HCEC 1CT (cell line): ENCODE measurements at regions not wholly inside any gene's neighbourhood (a gene's known extent, or its start where the extent isn't known, plus 50 kb on each side); places are given as distances from the start of the nearest gene placed in this dataset.
"Not testable (repeated sequence)": the region's sequence is repeated elsewhere in the genome, so short reads cannot be mapped to it uniquely, and the experiment has no call there.

Experiments used
- DNase-seq: peaks from one replicate; pipeline ENCODE4 v3.0.0-alpha.2; 2017

DNA sequence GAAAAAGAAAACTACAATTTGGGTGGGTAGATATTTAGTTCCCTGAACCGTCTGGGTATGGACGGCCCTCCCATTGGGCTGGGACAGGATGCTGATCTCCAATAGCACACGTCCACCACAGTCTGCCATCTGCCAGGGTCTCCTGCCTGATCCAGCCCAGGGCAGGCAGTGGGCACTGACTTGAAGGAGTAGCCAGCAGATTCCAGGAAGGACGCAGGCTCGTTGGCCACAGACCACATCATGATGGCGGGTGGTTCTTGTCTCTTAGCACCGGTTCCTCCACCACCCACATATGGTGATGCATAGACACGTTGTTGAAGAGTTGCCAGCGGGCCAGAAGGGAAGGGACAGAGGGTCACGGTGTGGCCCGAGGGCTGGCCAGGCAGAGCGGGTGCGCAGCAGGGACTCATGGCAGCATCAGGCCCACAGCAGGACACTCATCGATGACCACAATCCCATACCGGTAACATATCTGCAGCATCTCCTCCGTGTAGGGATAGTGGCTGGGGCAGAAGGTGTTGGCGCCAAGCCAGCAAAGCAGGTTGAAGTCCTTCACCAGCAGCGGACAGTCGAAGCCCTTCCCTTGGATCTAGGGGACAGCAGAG, 155.8 kb upstream of the FAM174A start:
- not testable (repeated sequence) for DNase-seq

DNA sequence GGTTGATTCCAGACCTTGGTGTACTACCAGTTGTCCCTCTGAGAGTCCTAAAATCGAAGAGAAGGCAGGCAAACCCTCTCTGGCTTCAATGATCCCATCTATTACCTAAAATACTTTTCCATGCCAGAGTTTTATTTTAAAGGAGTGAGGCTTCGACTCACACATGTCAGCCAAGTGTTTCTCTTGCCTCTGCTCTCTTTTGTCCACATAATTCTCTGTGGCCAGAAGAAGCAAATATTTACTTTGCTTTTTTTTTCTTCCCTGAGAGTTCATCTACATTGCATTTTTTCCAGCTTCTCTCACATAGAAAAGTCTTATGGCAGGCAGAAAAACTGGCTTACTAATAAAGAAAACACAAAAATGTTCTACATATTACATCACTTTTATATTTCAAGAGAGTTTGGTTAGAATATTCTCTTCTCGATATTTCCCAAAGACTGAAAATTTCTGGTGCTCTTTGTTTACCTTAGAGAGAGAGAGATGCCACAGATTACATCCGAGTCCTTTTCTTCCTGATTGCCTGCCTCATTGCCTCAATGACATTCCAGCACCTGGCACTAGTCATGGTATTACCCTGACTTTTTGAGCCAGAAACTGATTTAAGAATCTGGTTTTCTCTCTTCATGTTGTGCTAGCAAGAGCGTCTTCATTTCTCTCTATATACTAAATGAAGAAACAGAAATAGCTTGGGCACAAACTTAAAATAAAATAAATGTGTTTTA, 170.3 kb upstream of the FAM174A start:
- DNase-seq, result not testable (repeated sequence)

DNA sequence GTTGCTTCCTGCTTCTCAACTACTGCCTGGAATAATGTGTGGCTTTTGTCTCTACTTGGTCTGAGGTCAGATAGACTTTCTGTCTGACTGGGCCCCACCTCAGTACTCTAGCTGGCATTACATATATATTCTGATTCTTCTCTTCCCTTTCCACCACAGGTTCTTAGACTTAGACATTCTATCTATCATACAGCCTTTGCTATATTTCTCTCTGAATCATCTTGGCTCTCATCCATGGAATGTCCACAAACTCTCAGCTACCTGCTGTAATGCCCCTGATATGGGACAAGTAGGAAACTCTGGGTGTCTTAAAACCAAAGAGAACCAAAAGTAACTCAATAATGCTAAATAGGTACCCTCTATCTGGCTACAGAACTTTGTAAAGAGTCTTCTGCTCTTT, 170.8 kb upstream of the FAM174A start:
- not testable (repeated sequence) for DNase-seq

- DNase-seq, result not testable (repeated sequence)
These were observed 175.2 kb upstream of the FAM174A start for GRCh38 chr5:100359998-100360397.

- DNase-seq, result not testable (repeated sequence)
These were observed 188.9 kb upstream of the FAM174A start for GRCh38 chr5:100346269-100346668.

GRCh38 chr5:100341485-100341884, 193.7 kb upstream of the FAM174A start:
- DNase-seq, result not testable (repeated sequence)

DNA sequence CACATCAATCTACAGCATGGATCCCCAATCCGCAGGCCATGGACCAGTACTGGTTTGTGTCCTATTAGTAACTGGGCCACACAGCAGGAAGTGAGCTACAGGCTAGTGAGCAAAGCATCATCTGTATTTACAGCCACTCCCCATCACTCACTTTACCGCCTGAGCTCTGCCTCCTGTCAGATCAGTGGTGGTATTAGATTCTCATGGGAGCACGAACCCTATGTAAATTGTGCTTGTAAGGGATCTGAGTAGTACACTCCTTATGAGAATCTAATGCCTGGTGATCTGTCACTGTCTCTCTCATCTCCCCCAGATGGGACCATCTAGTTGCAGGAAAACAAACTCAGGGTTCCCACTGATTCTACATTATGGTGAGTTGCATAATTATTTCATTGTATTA, 212.7 kb upstream of the FAM174A start:
- no peak for DNase-seq

DNA sequence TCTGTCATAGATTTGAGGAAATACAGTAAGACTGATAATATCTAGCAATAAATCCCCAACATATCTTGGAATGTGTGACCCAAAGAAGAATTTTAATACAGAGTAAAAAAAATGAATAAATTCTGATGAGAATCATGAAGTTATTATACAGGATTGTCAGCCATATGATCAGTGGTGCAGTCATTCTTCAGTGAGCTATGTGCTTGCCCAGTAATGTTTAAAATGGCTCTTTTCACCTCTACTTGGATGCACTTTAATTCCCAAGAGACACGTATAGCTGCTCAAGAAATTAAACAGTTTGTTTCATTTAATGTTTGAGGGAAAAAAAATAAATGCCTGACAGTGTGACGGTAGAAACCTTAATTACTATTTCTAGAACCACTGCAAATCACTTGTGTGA, 215.3 kb upstream of the FAM174A start:
- DNase-seq, result no peak

- no peak for DNase-seq
These were observed 221.5 kb upstream of the FAM174A start for GRCh38 chr5:100313657-100314056.

DNA sequence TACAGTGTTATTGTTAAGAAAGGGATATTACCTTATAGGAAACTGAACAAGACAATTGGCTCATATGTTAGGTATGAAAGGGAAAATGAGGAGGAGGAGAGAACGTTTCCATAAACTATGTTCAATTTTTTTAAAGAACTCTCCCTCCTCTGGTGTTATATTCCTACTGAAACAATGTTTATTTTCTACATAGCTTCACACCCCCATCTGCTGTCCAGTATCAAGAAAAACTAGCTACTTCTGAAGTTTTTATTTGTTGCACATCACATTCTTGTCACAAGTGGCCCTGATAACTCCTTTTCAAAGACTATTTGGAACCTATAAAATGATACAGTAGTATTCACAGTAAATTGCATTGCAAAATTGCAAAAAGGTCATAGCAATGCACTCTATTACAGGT, 223.4 kb upstream of the FAM174A start:
- DNase-seq, result no peak

DNA sequence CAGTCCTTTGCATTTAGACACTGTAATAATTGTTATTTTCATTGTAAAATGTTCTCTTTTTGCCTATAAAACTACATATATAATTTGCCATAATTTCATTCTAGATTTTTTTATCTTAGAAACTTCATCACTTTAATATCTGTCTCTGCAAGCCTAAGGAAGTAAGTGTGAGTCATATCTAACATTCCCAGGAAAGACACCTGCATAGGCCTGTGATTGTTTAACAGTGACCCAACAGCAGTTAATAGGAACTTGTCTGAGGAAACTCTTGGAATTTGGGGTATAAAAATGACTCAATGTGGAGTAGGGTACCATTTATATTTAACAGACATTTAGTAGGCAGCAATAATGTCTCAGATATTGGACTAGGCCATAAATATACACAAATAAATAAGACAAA, 229.2 kb upstream of the FAM174A start:
- no peak for DNase-seq

GRCh38 chr5:100303216-100303615, 232.0 kb upstream of the FAM174A start:
- no peak for DNase-seq

GRCh38 chr5:100299261-100299660, 235.9 kb upstream of the FAM174A start:
- DNase-seq, result no peak

DNA sequence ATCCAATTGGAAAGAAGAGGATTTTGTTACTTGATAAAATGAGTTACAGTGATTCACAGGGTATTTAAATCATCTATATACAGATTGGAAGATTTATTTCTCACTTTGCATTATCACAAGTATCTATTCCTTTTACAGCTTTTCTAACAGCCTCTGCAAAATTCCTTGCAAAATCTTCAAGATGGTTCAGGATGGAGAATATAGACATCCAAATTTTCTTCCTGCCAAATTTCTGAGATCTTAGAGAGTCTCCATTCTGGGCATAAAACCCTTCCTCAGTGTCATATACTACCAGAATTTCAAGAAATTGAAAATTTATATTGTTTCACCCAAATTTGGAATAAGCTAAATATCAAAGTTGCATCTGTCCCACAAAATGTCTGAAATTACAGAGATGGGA, 259.1 kb upstream of the FAM174A start:
- no peak for DNase-seq

- DNase-seq, result no peak
These were observed 259.5 kb upstream of the FAM174A start for GRCh38 chr5:100275631-100276030.

DNA sequence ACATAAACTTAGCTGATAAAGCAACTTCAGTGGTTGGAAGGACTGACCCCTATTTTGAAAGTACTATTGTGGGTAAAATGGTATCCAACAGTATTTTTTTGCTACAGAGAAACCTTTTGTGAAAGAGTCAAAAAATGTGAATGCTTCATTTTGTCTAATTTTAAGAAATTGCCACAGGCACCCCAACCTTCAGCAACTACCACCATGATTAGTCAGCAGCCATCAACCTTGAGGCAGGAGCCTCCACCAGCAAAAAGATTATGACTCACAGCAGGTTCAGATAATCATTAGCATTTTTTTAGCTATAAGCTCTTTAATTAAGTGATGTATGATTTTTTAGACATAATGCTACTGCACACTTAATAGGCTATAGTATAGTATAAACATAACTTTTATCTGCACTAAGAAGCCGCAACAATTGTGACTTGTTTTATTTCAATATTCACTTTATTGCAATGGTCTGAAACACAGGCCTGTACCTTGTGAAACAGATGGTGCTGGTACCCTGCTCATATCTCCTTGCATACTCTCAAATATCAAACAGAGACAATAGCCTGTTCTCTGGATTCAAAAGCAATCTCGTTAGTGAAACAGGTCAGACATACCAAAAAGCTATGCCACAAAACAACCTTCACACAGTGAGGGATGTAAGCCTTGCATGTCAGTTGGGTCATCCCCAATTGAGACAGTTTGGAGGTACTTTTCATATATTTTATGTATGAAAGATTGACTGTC, 261.2 kb upstream of the FAM174A start:
- DNase-seq, result no peak

DNA sequence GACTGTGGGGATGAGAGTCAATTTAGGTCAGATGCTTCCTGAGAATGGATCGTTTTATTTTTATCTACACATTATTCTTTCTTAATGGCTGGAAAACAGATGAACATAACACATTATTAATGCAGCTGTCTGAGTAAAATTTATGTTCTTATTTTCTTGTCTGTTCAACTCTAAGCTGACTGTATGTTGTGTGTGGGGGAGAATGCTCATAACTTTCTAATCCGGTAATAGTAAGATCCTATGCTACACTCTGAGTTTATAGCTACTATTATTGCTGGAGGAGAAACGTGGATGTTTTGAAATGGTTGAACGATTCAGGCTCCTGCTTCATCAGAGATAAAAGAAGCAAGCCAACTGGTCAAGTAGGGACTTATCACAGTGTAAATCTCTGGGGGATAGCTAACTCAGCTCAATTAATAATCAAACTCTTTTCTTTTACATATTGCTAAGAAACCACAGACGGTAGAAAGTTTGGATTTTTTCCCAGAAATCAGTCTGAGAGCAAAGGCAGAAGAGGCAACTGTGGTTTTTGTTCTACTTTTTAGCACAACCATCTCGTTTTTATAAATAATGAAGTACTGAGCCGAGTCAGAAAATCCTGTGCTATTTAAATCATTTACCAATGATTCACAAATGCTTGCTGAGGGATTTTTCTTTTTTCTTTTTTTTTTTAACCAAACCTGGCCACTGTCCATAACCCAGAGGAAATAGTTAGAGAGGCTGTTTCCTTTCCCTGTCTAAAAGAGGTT, 265.0 kb upstream of the FAM174A start:
- DNase-seq, result no peak

DNA sequence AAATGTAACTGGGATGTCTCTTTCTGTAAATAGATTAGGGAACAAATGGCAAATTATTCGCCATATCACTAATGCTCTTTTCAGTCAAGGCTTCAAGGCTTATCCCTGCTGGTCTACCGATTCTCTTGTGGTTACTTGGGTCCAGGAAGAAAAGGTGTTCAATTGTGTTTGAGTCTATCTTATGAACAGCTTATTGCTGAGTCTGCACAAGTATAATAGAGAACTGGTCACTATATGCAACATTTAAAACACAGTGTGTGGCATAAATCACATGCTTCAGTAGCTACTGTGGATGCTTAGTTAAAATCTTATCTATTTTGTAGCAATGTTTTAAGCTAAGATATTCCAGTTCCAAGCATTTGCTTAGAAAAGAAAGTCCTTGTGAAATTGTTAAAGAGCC, 274.2 kb upstream of the FAM174A start:
- no peak for DNase-seq

GRCh38 chr5:100252944-100253343, 282.2 kb upstream of the FAM174A start:
- no peak for DNase-seq

- no peak for DNase-seq
These were observed 283.1 kb upstream of the FAM174A start for GRCh38 chr5:100252037-100252436.

- DNase-seq, result no peak
These were observed 285.3 kb upstream of the FAM174A start for GRCh38 chr5:100249884-100250269.

GRCh38 chr5:100249211-100249883, 285.8 kb upstream of the FAM174A start:
- no peak for DNase-seq

DNA sequence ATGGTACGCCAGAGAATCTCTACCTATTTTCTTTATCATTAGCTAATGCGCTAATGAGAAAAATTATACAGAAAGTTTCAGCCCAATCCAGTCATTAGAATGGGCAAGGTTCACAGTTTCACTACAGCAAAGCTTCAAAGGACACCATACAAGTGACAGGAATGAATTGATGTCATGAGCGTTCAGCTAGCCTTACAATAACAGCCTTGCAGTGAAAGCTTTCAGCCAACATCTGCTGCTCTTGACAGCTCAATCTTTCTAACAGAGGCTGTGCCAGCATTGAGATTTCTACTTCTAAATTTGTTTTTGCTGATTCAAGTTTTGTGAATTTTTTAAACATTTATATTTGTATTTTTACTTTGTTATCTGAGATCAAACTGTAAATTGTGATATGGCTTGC, 302.4 kb upstream of the FAM174A start:
- DNase-seq, result no peak
